Heart left ventricle (tissue), 13 donors: ENCODE measurements at regions not wholly inside any gene's neighbourhood (a gene's known extent, or its start where the extent isn't known, plus 50 kb on each side); places are given as distances from the start of the nearest gene placed in this dataset.

ENCODE experiments used
- CTCF ChIP-seq, 12 donors: fragments of 200-600 bp; sonication (generic) in 4 of 12; IDR thresholded peaks; one replicate each; pipeline versions ENCODE4 v1.5.0 to v1.8.0; 2018 to 2022; ENCODE audit warnings: antibody characterized with exemption in 12 of 12, mild to moderate bottlenecking in 5 of 12
- POLR2A ChIP-seq, 2 donors: fragments of 450-650 bp; IDR thresholded peaks; one replicate each; pipeline ENCODE4 v1.6.1; 2017; ENCODE audit warnings: antibody characterized with exemption in 2 of 2, mild to moderate bottlenecking in 2 of 2, moderate library complexity in 2 of 2
- donor health status: ischemic (EF 13 %, LVEDD 7.1; RV severe dilation, severe dysfunction).
- donor health status: DM: no; HTN: yes; CAD: no.
- donor health status: DM: no; HTN: no; CAD: no.
- donor health status: ischemic (EF 25% LVEDD 6.9; RV normal size, moderate dysfunction).
- donor health status: ischemic (EF 25% LVEDD 5.7; RV mildly dilated, moderate dysfunction).
- donor health status: ischemic (EF 35%, LVEDD 5.7; RV mildly dilated, moderate dysfunction).
- donor health status: nonischemic (EF 11% LVEDD 7.7; RV severe dilation, severe dysfunction).
- donor health status: DM: yes; HTN: yes; CAD: no.
- donor health status: PGD.
- donor health status: ischemic (EF 29% LVEDD 5.4; RV normal size, mild dysfunction).
- donor health status: nonischemic (EF 23%, LVEDD 6.1; RV moderate dilation, normal function).

DNA sequence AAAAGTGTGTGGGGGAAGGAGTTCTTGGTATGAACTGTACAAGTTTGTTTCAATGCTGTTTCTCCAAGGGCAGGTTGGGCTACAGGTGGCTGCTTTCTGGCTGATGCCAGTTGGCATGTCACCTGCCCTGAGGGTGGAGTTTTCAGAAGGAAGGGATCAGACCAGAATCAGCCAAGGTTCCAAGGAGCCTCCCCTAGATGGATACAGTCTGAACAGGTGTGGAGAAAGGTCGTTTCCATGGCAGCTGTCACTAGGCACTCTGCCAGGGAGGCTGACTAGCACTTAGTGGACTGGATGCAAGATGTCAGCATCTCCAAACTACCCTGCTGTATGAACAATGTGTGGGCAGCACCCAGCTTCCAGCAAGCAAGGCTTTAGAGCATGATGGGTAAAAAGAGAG lies 444.4 kb upstream of the HNRNPA3 start:
- TF ChIP-seq CTCF (IDR thresholded peaks at IDR 0.05), result no peak
- TF ChIP-seq POLR2A (IDR thresholded peaks at IDR 0.05), result no peak
